HCT116 (cell line): ENCODE measurements at regions not wholly inside any gene's neighbourhood (a gene's known extent, or its start where the extent isn't known, plus 50 kb on each side); places are given as distances from the start of the nearest gene placed in this dataset.

Experiments used
- ATAC-seq: fragments of 200-7000 bp; cut with Tn5 transposase; 2 replicates; pipeline ENCODE4 v1.9.1; 2020; ENCODE audit warnings: mild to moderate bottlenecking, moderate library complexity
- BruUV-seq: library from RNA; stranded (reverse); fragments of 400-500 nt; replicated peaks from 2 replicates; lab custom pipeline; 2021; lab: Mats Ljungman, UMichigan
- CTCF ChIA-PET: fragments of 300-600 bp; sonication (Branson Sonifier 250); formaldehyde crosslinking; loops from one replicate; lab custom pipeline; 2021; ENCODE audit warnings: antibody characterized with exemption; lab: Charles Lee
- POLR2A ChIA-PET: fragments of 300-600, 350-600 bp; sonication (Branson Sonifier 250); formaldehyde crosslinking; loops from one replicate; lab custom pipeline; 2021; ENCODE audit warnings: antibody characterized with exemption; lab: Charles Lee
- RAD21 ChIA-PET, 2 experiments: fragments of 300-600 bp; sonication (Branson Sonifier 250); formaldehyde crosslinking; loops; one replicate each; lab custom pipeline; 2023; ENCODE audit warnings: low total read pairs in 2 of 2; ENCODE audit not compliant: uncharacterized antibody in 2 of 2, unreplicated experiment in 2 of 2, low non-redundant PET in 1 of 2; lab: Charles Lee
- DNase-seq: peaks from one replicate; pipeline ENCODE4 v3.0.0-alpha.2; 2010; ENCODE audit warnings: low read depth, low spot score
- H2AFZ ChIP-seq: fragments of 200-600 bp; shearing (Covaris generic), sonication (generic); 2 replicates; pipeline ENCODE4 v1.6.1; 2017; ENCODE audit warnings: low read depth, mixed run types, mixed read lengths, antibody characterized with exemption, low read length; ENCODE audit not compliant: poor library complexity, severe bottlenecking
- H3K27ac ChIP-seq: 2 replicates; pipeline ENCODE4 v1.5.1; 2012; ENCODE audit warnings: low read depth, low read length
- H3K27me3 ChIP-seq: fragments of 200-600 bp; sonication (generic); 2 replicates; pipeline ENCODE4 v1.6.1; 2016; ENCODE audit warnings: mixed run types, low read length, mixed read lengths; ENCODE audit not compliant: insufficient read depth
- H3K36me3 ChIP-seq, 2 experiments: fragments of 200-500 bp in 1 of 2; fragments of 200-600 bp in 1 of 2; sonication (Bioruptor generic) in 1 of 2; sonication (generic) in 1 of 2; 2 replicates each; pipeline versions ENCODE4 v1.5.1 to v1.6.1; 2014 to 2016; ENCODE audit warnings: low read length in 2 of 2, inconsistent platforms in 1 of 2, mixed read lengths in 1 of 2, mixed run types in 1 of 2; ENCODE audit not compliant: insufficient read depth in 2 of 2, control insufficient read depth in 1 of 2
- H3K4me1 ChIP-seq, 2 experiments: fragments of 200-600 bp in 1 of 2; sonication (generic) in 1 of 2; 2 replicates each; pipeline versions ENCODE4 v1.5.1 to v1.6.1; 2012 to 2017; ENCODE audit warnings: low read length in 2 of 2, inconsistent platforms in 1 of 2, mild to moderate bottlenecking in 1 of 2, mixed read lengths in 1 of 2, mixed run types in 1 of 2, moderate library complexity in 1 of 2; ENCODE audit not compliant: insufficient read depth in 2 of 2, control insufficient read depth in 1 of 2
- H3K4me2 ChIP-seq: fragments of 200-600 bp; sonication (generic); 2 replicates; pipeline ENCODE4 v1.6.1; 2017; ENCODE audit warnings: mixed run types, low read length, mixed read lengths
- H3K4me3 ChIP-seq, 2 experiments: fragments of 200-600 bp in 1 of 2; sonication (generic) in 1 of 2; replicated peaks in 1 of 2; 2 replicates each; pipeline ENCODE4 v1.5.1; 2011 to 2016; ENCODE audit warnings: low read length in 2 of 2, control low read depth in 1 of 2, low read depth in 1 of 2, mild to moderate bottlenecking in 1 of 2, mixed read lengths in 1 of 2, mixed run types in 1 of 2
- H3K79me2 ChIP-seq: fragments of 200-600 bp; sonication (generic); 2 replicates; pipeline ENCODE4 v1.6.1; 2017; ENCODE audit warnings: mild to moderate bottlenecking, mixed run types, low read length, moderate library complexity, mixed read lengths; ENCODE audit not compliant: insufficient read depth
- H3K9ac ChIP-seq: fragments of 200-600 bp; sonication (generic); 2 replicates; pipeline ENCODE4 v1.6.1; 2016; ENCODE audit warnings: low read length, mixed read lengths
- H3K9me2 ChIP-seq: fragments of 200-600 bp; sonication (generic), shearing (Covaris generic); 2 replicates; pipeline ENCODE4 v1.6.1; 2017; ENCODE audit warnings: mixed run types, mild to moderate bottlenecking, moderate library complexity; ENCODE audit not compliant: insufficient read depth
- H3K9me3 ChIP-seq, 2 experiments: fragments of 200-500 bp in 1 of 2; fragments of 200-600 bp in 1 of 2; sonication (Bioruptor generic) in 1 of 2; sonication (generic) in 1 of 2; 2 replicates each; pipeline ENCODE4 v1.6.1; 2014 to 2017; ENCODE audit warnings: low read length in 2 of 2, mixed read lengths in 2 of 2, inconsistent platforms in 1 of 2, low read depth in 1 of 2, mild to moderate bottlenecking in 1 of 2, mixed run types in 1 of 2, moderate library complexity in 1 of 2; ENCODE audit not compliant: control insufficient read depth in 1 of 2, insufficient read depth in 1 of 2
- H4K20me1 ChIP-seq: fragments of 200-600 bp; sonication (generic), shearing (Covaris generic); 2 replicates; pipeline ENCODE4 v1.6.1; 2017; ENCODE audit warnings: mixed run types, mild to moderate bottlenecking, moderate library complexity; ENCODE audit not compliant: insufficient read depth
- ELF1 ChIP-seq: IDR thresholded peaks from 2 replicates; pipeline ENCODE4 v1.6.1; 2012; ENCODE audit warnings: low read depth, borderline replicate concordance
- JUND ChIP-seq: IDR thresholded peaks from 2 replicates; pipeline ENCODE4 v1.6.1; 2012
- POLR2A ChIP-seq: IDR thresholded peaks from 2 replicates; pipeline ENCODE4 v1.7.0; 2011; ENCODE audit warnings: borderline replicate concordance; ENCODE audit not compliant: insufficient read depth, insufficient read length; ENCODE audit errors: extremely low read depth
- SIN3A ChIP-seq: IDR thresholded peaks from 2 replicates; pipeline ENCODE4 v1.6.1; 2012; ENCODE audit warnings: low read depth
- SP1 ChIP-seq: IDR thresholded peaks from 2 replicates; pipeline ENCODE4 v1.6.1; 2012; ENCODE audit warnings: low read depth
- ZBTB33 ChIP-seq: IDR thresholded peaks from 2 replicates; pipeline ENCODE4 v1.6.1; 2011; ENCODE audit warnings: mild to moderate bottlenecking, low read length, moderate library complexity; ENCODE audit not compliant: insufficient replicate concordance; ENCODE audit errors: extremely low read depth
- ZNF274 ChIP-seq: fragments of 200-500 bp; sonication (Bioruptor generic); IDR thresholded peaks from 2 replicates; pipeline ENCODE4 v1.6.1; 2014; ENCODE audit warnings: mild to moderate bottlenecking, low read depth, low read length, inconsistent platforms
- intact Hi-C: fragments of 100-400 bp; cut with micrococcal nuclease; formaldehyde crosslinking; loops from 2 replicates; pipeline ENCODE4 v1.10.0; 2022

- H3K4me1 ChIP-seq: no peaks in the 10 kb centered on the region
- RAD21 ChIA-PET: no interaction called here
- no peak overlapping the region for H3K9ac ChIP-seq
- H3K27ac ChIP-seq: no peak overlapping the region
- no peaks in the 10 kb centered on the region for H3K36me3 ChIP-seq
- no peaks in the 10 kb centered on the region for H3K79me2 ChIP-seq
- TF ChIP-seq SP1 (no peak), POLR2A (no peak), JUND (no peak), ZNF274 (no peak), SIN3A (no peak), ELF1 (no peak), ZBTB33 (no peak)
- TF ChIP-seq, all 23 proteins: peak for 0
- DNase-seq: no peak
- no peaks in the 10 kb centered on the region for H3K9me3 ChIP-seq
- no peak overlapping the region for H3K4me2 ChIP-seq
- no TSS peak for BruUV-seq
- intact Hi-C loops: no loop called here
- H2AFZ ChIP-seq: no peak overlapping the region
- no peaks in the 10 kb centered on the region for H3K27me3 ChIP-seq
- H3K9me2 ChIP-seq: no peaks in the 10 kb centered on the region
- peak; percentile 52; the same call in 1 of the 2 replicates for ATAC-seq
- H4K20me1 ChIP-seq: no peaks in the 10 kb centered on the region
- ChIA-PET POLR2A (no interaction called here), CTCF (no interaction called here)
- H3K4me3 ChIP-seq: no peak overlapping the region
These were observed 155.0 kb upstream of the TSLP start for GRCh38 chr5:110916381-110917049.
